HCT116 (cell line): ENCODE measurements at regions not wholly inside any gene's neighbourhood (a gene's known extent, or its start where the extent isn't known, plus 50 kb on each side); places are given as distances from the start of the nearest gene placed in this dataset.

Source experiments
- ATAC-seq: fragments of 200-7000 bp; cut with Tn5 transposase; 2 replicates; pipeline ENCODE4 v1.9.1; 2020; ENCODE audit warnings: mild to moderate bottlenecking, moderate library complexity
- BruUV-seq: library from RNA; stranded (reverse); fragments of 400-500 nt; replicated peaks from 2 replicates; lab custom pipeline; 2021; lab: Mats Ljungman, UMichigan
- CTCF ChIA-PET: fragments of 300-600 bp; sonication (Branson Sonifier 250); formaldehyde crosslinking; loops from one replicate; lab custom pipeline; 2021; ENCODE audit warnings: antibody characterized with exemption; lab: Charles Lee
- POLR2A ChIA-PET: fragments of 300-600, 350-600 bp; sonication (Branson Sonifier 250); formaldehyde crosslinking; loops from one replicate; lab custom pipeline; 2021; ENCODE audit warnings: antibody characterized with exemption; lab: Charles Lee
- RAD21 ChIA-PET, 2 experiments: fragments of 300-600 bp; sonication (Branson Sonifier 250); formaldehyde crosslinking; loops; one replicate each; lab custom pipeline; 2023; ENCODE audit warnings: low total read pairs in 2 of 2; ENCODE audit not compliant: uncharacterized antibody in 2 of 2, unreplicated experiment in 2 of 2, low non-redundant PET in 1 of 2; lab: Charles Lee
- DNase-seq: peaks from one replicate; pipeline ENCODE4 v3.0.0-alpha.2; 2010; ENCODE audit warnings: low read depth, low spot score
- H2AFZ ChIP-seq: fragments of 200-600 bp; shearing (Covaris generic), sonication (generic); 2 replicates; pipeline ENCODE4 v1.6.1; 2017; ENCODE audit warnings: low read depth, mixed run types, mixed read lengths, antibody characterized with exemption, low read length; ENCODE audit not compliant: poor library complexity, severe bottlenecking
- H3K27ac ChIP-seq: 2 replicates; pipeline ENCODE4 v1.5.1; 2012; ENCODE audit warnings: low read depth, low read length
- H3K27me3 ChIP-seq: fragments of 200-600 bp; sonication (generic); 2 replicates; pipeline ENCODE4 v1.6.1; 2016; ENCODE audit warnings: mixed run types, low read length, mixed read lengths; ENCODE audit not compliant: insufficient read depth
- H3K36me3 ChIP-seq, 2 experiments: fragments of 200-500 bp in 1 of 2; fragments of 200-600 bp in 1 of 2; sonication (Bioruptor generic) in 1 of 2; sonication (generic) in 1 of 2; 2 replicates each; pipeline versions ENCODE4 v1.5.1 to v1.6.1; 2014 to 2016; ENCODE audit warnings: low read length in 2 of 2, inconsistent platforms in 1 of 2, mixed read lengths in 1 of 2, mixed run types in 1 of 2; ENCODE audit not compliant: insufficient read depth in 2 of 2, control insufficient read depth in 1 of 2
- H3K4me1 ChIP-seq, 2 experiments: fragments of 200-600 bp in 1 of 2; sonication (generic) in 1 of 2; 2 replicates each; pipeline versions ENCODE4 v1.5.1 to v1.6.1; 2012 to 2017; ENCODE audit warnings: low read length in 2 of 2, inconsistent platforms in 1 of 2, mild to moderate bottlenecking in 1 of 2, mixed read lengths in 1 of 2, mixed run types in 1 of 2, moderate library complexity in 1 of 2; ENCODE audit not compliant: insufficient read depth in 2 of 2, control insufficient read depth in 1 of 2
- H3K4me2 ChIP-seq: fragments of 200-600 bp; sonication (generic); 2 replicates; pipeline ENCODE4 v1.6.1; 2017; ENCODE audit warnings: mixed run types, low read length, mixed read lengths
- H3K4me3 ChIP-seq, 2 experiments: fragments of 200-600 bp in 1 of 2; sonication (generic) in 1 of 2; replicated peaks in 1 of 2; 2 replicates each; pipeline ENCODE4 v1.5.1; 2011 to 2016; ENCODE audit warnings: low read length in 2 of 2, control low read depth in 1 of 2, low read depth in 1 of 2, mild to moderate bottlenecking in 1 of 2, mixed read lengths in 1 of 2, mixed run types in 1 of 2
- H3K79me2 ChIP-seq: fragments of 200-600 bp; sonication (generic); 2 replicates; pipeline ENCODE4 v1.6.1; 2017; ENCODE audit warnings: mild to moderate bottlenecking, mixed run types, low read length, moderate library complexity, mixed read lengths; ENCODE audit not compliant: insufficient read depth
- H3K9ac ChIP-seq: fragments of 200-600 bp; sonication (generic); 2 replicates; pipeline ENCODE4 v1.6.1; 2016; ENCODE audit warnings: low read length, mixed read lengths
- H3K9me2 ChIP-seq: fragments of 200-600 bp; sonication (generic), shearing (Covaris generic); 2 replicates; pipeline ENCODE4 v1.6.1; 2017; ENCODE audit warnings: mixed run types, mild to moderate bottlenecking, moderate library complexity; ENCODE audit not compliant: insufficient read depth
- H3K9me3 ChIP-seq, 2 experiments: fragments of 200-500 bp in 1 of 2; fragments of 200-600 bp in 1 of 2; sonication (Bioruptor generic) in 1 of 2; sonication (generic) in 1 of 2; 2 replicates each; pipeline ENCODE4 v1.6.1; 2014 to 2017; ENCODE audit warnings: low read length in 2 of 2, mixed read lengths in 2 of 2, inconsistent platforms in 1 of 2, low read depth in 1 of 2, mild to moderate bottlenecking in 1 of 2, mixed run types in 1 of 2, moderate library complexity in 1 of 2; ENCODE audit not compliant: control insufficient read depth in 1 of 2, insufficient read depth in 1 of 2
- H4K20me1 ChIP-seq: fragments of 200-600 bp; sonication (generic), shearing (Covaris generic); 2 replicates; pipeline ENCODE4 v1.6.1; 2017; ENCODE audit warnings: mixed run types, mild to moderate bottlenecking, moderate library complexity; ENCODE audit not compliant: insufficient read depth
- CEBPB ChIP-seq: IDR thresholded peaks from 2 replicates; pipeline ENCODE4 v1.6.1; 2012; ENCODE audit warnings: low read depth
- EGR1 ChIP-seq: IDR thresholded peaks from 2 replicates; pipeline ENCODE4 v1.6.1; 2012; ENCODE audit warnings: low read depth
- ELF1 ChIP-seq: IDR thresholded peaks from 2 replicates; pipeline ENCODE4 v1.6.1; 2012; ENCODE audit warnings: low read depth, borderline replicate concordance
- EZH2 ChIP-seq: fragments of 200-600 bp; sonication (generic); IDR thresholded peaks from 2 replicates; pipeline ENCODE4 v1.6.1; 2017; ENCODE audit warnings: antibody characterized with exemption, mixed run types
- FOSL1 ChIP-seq: IDR thresholded peaks from 2 replicates; pipeline ENCODE4 v1.6.1; 2012; ENCODE audit warnings: low read depth
- MAX ChIP-seq: IDR thresholded peaks from 2 replicates; pipeline ENCODE4 v1.6.1; 2012
- POLR2AphosphoS5 ChIP-seq: IDR thresholded peaks from 2 replicates; pipeline ENCODE4 v1.6.1; 2011; ENCODE audit warnings: mild to moderate bottlenecking, low read depth, low read length, moderate library complexity
- REST ChIP-seq: IDR thresholded peaks from 2 replicates; pipeline ENCODE4 v1.6.1; 2012; ENCODE audit warnings: low read depth
- SIN3A ChIP-seq: IDR thresholded peaks from 2 replicates; pipeline ENCODE4 v1.6.1; 2012; ENCODE audit warnings: low read depth
- SP1 ChIP-seq: IDR thresholded peaks from 2 replicates; pipeline ENCODE4 v1.6.1; 2012; ENCODE audit warnings: low read depth
- SRF ChIP-seq: IDR thresholded peaks from 2 replicates; pipeline ENCODE4 v1.6.1; 2012; ENCODE audit warnings: low read depth
- ZBTB33 ChIP-seq: IDR thresholded peaks from 2 replicates; pipeline ENCODE4 v1.6.1; 2011; ENCODE audit warnings: mild to moderate bottlenecking, low read length, moderate library complexity; ENCODE audit not compliant: insufficient replicate concordance; ENCODE audit errors: extremely low read depth
- ZFX ChIP-seq: fragments of 450-650 bp; IDR thresholded peaks from 2 replicates; pipeline ENCODE4 v1.6.1; 2017
- ZNF274 ChIP-seq: fragments of 200-500 bp; sonication (Bioruptor generic); IDR thresholded peaks from 2 replicates; pipeline ENCODE4 v1.6.1; 2014; ENCODE audit warnings: mild to moderate bottlenecking, low read depth, low read length, inconsistent platforms
- intact Hi-C: fragments of 100-400 bp; cut with micrococcal nuclease; formaldehyde crosslinking; loops from 2 replicates; pipeline ENCODE4 v1.10.0; 2022

- H2AFZ ChIP-seq = no peak overlapping the region
- H3K4me1 ChIP-seq = no peaks in the 10 kb centered on the region
- BruUV-seq = no TSS peak
- H3K9ac ChIP-seq = no peak overlapping the region
- ATAC-seq (no peak), DNase-seq (no peak)
- H3K36me3 ChIP-seq = no peaks in the 10 kb centered on the region
- no peaks in the 10 kb centered on the region for H4K20me1 ChIP-seq
- no peaks in the 10 kb centered on the region for H3K9me2 ChIP-seq
- H3K4me3 ChIP-seq = no peak overlapping the region
- no peaks in the 10 kb centered on the region for H3K79me2 ChIP-seq
- intact Hi-C loops = no loop called here
- ChIA-PET CTCF (no interaction called here), POLR2A (no interaction called here), RAD21 (no interaction called here)
- TF ChIP-seq ELF1 (no peak), REST (no peak)
- no peak overlapping the region for H3K4me2 ChIP-seq
- peaks cover 29% of the 10 kb centered on the region for H3K27me3 ChIP-seq
- no peaks in the 10 kb centered on the region for H3K9me3 ChIP-seq
- no peak overlapping the region for H3K27ac ChIP-seq
These were observed 438.0 kb downstream of the AGTPBP1 start for GRCh38 chr9:85303757-85304134.

- Histone ChIP-seq H3K79me2 (no peaks in the 10 kb centered on the region), H3K36me3 (no peaks in the 10 kb centered on the region), H3K27ac (no peak overlapping the region), H3K9ac (no peak overlapping the region), H3K4me1 (no peaks in the 10 kb centered on the region), H3K9me3 (no peaks in the 10 kb centered on the region), H3K4me3 (no peak overlapping the region), H4K20me1 (no peaks in the 10 kb centered on the region), H3K9me2 (no peaks in the 10 kb centered on the region), H2AFZ (no peak overlapping the region), H3K4me2 (no peak overlapping the region), H3K27me3 (peaks cover 29% of the 10 kb centered on the region)
- ChIA-PET POLR2A (no interaction called here), RAD21 (no interaction called here), CTCF (no interaction called here)
- DNase-seq (no peak), ATAC-seq (no peak)
- intact Hi-C loops = no loop called here
- no TSS peak for BruUV-seq
- TF ChIP-seq MAX (no peak), ZBTB33 (no peak), CEBPB (no peak), EZH2 (no peak), ZNF274 (no peak), SP1 (no peak), ELF1 (no peak), SRF (no peak), ZFX (no peak), FOSL1 (no peak), EGR1 (no peak), SIN3A (no peak), POLR2AphosphoS5 (no peak)
These were observed 438.6 kb downstream of the AGTPBP1 start for GRCh38 chr9:85302938-85303756.
